Neural cell (in vitro differentiated cells): ENCODE measurements at regions not wholly inside any gene's neighbourhood (a gene's known extent, or its start where the extent isn't known, plus 50 kb on each side); places are given as distances from the start of the nearest gene placed in this dataset.

ENCODE experiments used
- H2AFZ ChIP-seq: fragments of 200-600, 300-800 bp; sonication (generic), shearing (Covaris generic); 2 replicates; pipeline ENCODE4 v1.6.0; 2014; ENCODE audit warnings: low read depth, mild to moderate bottlenecking, antibody characterized with exemption, low read length, moderate library complexity
- H3F3A ChIP-seq: fragments of 200-600 bp; shearing (Covaris generic); 2 replicates; pipeline ENCODE4 v1.6.1; 2016; ENCODE audit warnings: mild to moderate bottlenecking, moderate library complexity, mixed read lengths, antibody characterized with exemption, low read length; ENCODE audit not compliant: insufficient read depth, poor library complexity, severe bottlenecking
- H3K27ac ChIP-seq: fragments of 200-600, 300-800 bp; sonication (generic), shearing (Covaris generic); 2 replicates; pipeline ENCODE4 v1.5.1; 2014; ENCODE audit warnings: mild to moderate bottlenecking, low read length, moderate library complexity
- H3K27me3 ChIP-seq: fragments of 300-800, 200-600 bp; sonication (generic), shearing (Covaris generic); 2 replicates; pipeline ENCODE4 v1.6.0; 2014; ENCODE audit warnings: mild to moderate bottlenecking, low read depth, low read length, moderate library complexity; ENCODE audit not compliant: insufficient read depth
- H3K36me3 ChIP-seq: fragments of 300-800, 200-600 bp; sonication (generic), shearing (Covaris generic); 2 replicates; pipeline ENCODE4 v1.5.1; 2014; ENCODE audit warnings: mild to moderate bottlenecking, antibody characterized with exemption, low read length, moderate library complexity; ENCODE audit not compliant: insufficient read depth
- H3K4me2 ChIP-seq: fragments of 300-800, 200-600 bp; sonication (generic), shearing (Covaris generic); 2 replicates; pipeline ENCODE4 v1.6.0; 2014; ENCODE audit warnings: mild to moderate bottlenecking, low read length
- H3K4me3 ChIP-seq: fragments of 300-800, 200-600 bp; sonication (generic), shearing (Covaris generic); 2 replicates; pipeline ENCODE4 v1.5.1; 2014; ENCODE audit warnings: mild to moderate bottlenecking, low read length, moderate library complexity
- H3K79me2 ChIP-seq: fragments of 200-600 bp; shearing (Covaris generic); replicated peaks from 2 replicates; pipeline ENCODE4 v1.6.0; 2014; ENCODE audit warnings: mild to moderate bottlenecking, low read length, moderate library complexity; ENCODE audit not compliant: insufficient read depth
- H3K9ac ChIP-seq: fragments of 300-800, 200-600 bp; sonication (generic), shearing (Covaris generic); 2 replicates; pipeline ENCODE4 v1.6.1; 2016; ENCODE audit warnings: mild to moderate bottlenecking, low read length, mixed read lengths
- H3K9me2 ChIP-seq: fragments of 200-600 bp; shearing (Covaris generic); 2 replicates; pipeline ENCODE4 v1.6.1; 2016; ENCODE audit warnings: mild to moderate bottlenecking, low read length, mixed read lengths; ENCODE audit not compliant: insufficient read depth
- H3K9me3 ChIP-seq: fragments of 200-600, 300-800 bp; sonication (generic), shearing (Covaris generic); 2 replicates; pipeline ENCODE4 v1.6.1; 2016; ENCODE audit warnings: mild to moderate bottlenecking, mixed run types, low read length, moderate library complexity, mixed read lengths
- H4K20me1 ChIP-seq: fragments of 200-600 bp; shearing (Covaris generic); 2 replicates; pipeline ENCODE4 v1.6.1; 2016; ENCODE audit warnings: mild to moderate bottlenecking, mixed run types; ENCODE audit not compliant: insufficient read depth
- CTCF ChIP-seq: fragments of 450-650 bp; IDR thresholded peaks from 2 replicates; pipeline ENCODE4 v1.5.1; 2014; ENCODE audit warnings: antibody characterized with exemption, mild to moderate bottlenecking, moderate library complexity; ENCODE audit not compliant: poor library complexity, severe bottlenecking
- EP300 ChIP-seq: fragments of 450-650 bp; conservative IDR thresholded peaks from 2 replicates; pipeline ENCODE4 v1.6.1; 2014; ENCODE audit warnings: antibody characterized with exemption, mild to moderate bottlenecking, moderate library complexity; ENCODE audit not compliant: poor library complexity, severe bottlenecking
- EZH2 ChIP-seq: fragments of 200-600, 300-800 bp; shearing (Covaris generic), sonication (generic); IDR thresholded peaks from 2 replicates; pipeline ENCODE4 v1.6.1; 2014; ENCODE audit warnings: antibody characterized with exemption, low read length, borderline replicate concordance, mild to moderate bottlenecking; ENCODE audit not compliant: insufficient read depth, poor library complexity, severe bottlenecking
- MXI1 ChIP-seq: fragments of 450-650 bp; conservative IDR thresholded peaks from 2 replicates; pipeline ENCODE4 v1.6.1; 2014; ENCODE audit warnings: antibody characterized with exemption, mild to moderate bottlenecking; ENCODE audit not compliant: poor library complexity, severe bottlenecking
- POLR2AphosphoS5 ChIP-seq: IDR thresholded peaks from 2 replicates; pipeline ENCODE4 v1.6.1; 2012
- RAD21 ChIP-seq: fragments of 450-650 bp; conservative IDR thresholded peaks from 2 replicates; pipeline ENCODE4 v1.6.1; 2014; ENCODE audit warnings: antibody characterized with exemption, mild to moderate bottlenecking, moderate library complexity
- REST ChIP-seq: IDR thresholded peaks from 2 replicates; pipeline ENCODE4 v1.6.1; 2012; ENCODE audit warnings: borderline replicate concordance
- SMC3 ChIP-seq: fragments of 450-650 bp; conservative IDR thresholded peaks from 2 replicates; pipeline ENCODE4 v1.6.1; 2014; ENCODE audit warnings: antibody characterized with exemption, mild to moderate bottlenecking, moderate library complexity; ENCODE audit not compliant: poor library complexity
- TAF1 ChIP-seq: IDR thresholded peaks from 2 replicates; pipeline ENCODE4 v1.6.1; 2012; ENCODE audit warnings: low read depth

- no peak overlapping the region for H3K9ac ChIP-seq
- no peaks in the 10 kb centered on the region for H3K79me2 ChIP-seq
- no peaks in the 10 kb centered on the region for H3K9me2 ChIP-seq
- H3K36me3 ChIP-seq = no peaks in the 10 kb centered on the region
- no peak overlapping the region for H3K27ac ChIP-seq
- no peak overlapping the region for H2AFZ ChIP-seq
- H3F3A ChIP-seq = no peaks in the 10 kb centered on the region
- TF ChIP-seq POLR2AphosphoS5 = no peak
- no peak for TF ChIP-seq TAF1
- TF ChIP-seq RAD21 = no peak
- TF ChIP-seq EZH2 = no peak
- no peak for TF ChIP-seq SMC3
- no peak for TF ChIP-seq REST
- TF ChIP-seq EP300 = no peak
- TF ChIP-seq CTCF = no peak
- TF ChIP-seq MXI1 = no peak
- H3K27me3 ChIP-seq = no peaks in the 10 kb centered on the region
- no peaks in the 10 kb centered on the region for H3K9me3 ChIP-seq
- H4K20me1 ChIP-seq = no peaks in the 10 kb centered on the region
- no peak overlapping the region for H3K4me2 ChIP-seq
- H3K4me3 ChIP-seq = no peak overlapping the region
These were observed 241.7 kb upstream of the HSFY2 start for GRCh38 chrY:19015213-19015612.

- no peak overlapping the region for H3K4me2 ChIP-seq
- H3K4me3 ChIP-seq = no peak overlapping the region
- no peaks in the 10 kb centered on the region for H3K9me2 ChIP-seq
- no peaks in the 10 kb centered on the region for H4K20me1 ChIP-seq
- H3K27ac ChIP-seq = no peak overlapping the region
- H2AFZ ChIP-seq = no peak overlapping the region
- H3K27me3 ChIP-seq = no peaks in the 10 kb centered on the region
- no peaks in the 10 kb centered on the region for H3K36me3 ChIP-seq
- no peaks in the 10 kb centered on the region for H3K9me3 ChIP-seq
- TF ChIP-seq CTCF (no peak), POLR2AphosphoS5 (no peak), REST (no peak), SMC3 (no peak), MXI1 (no peak), RAD21 (no peak), EZH2 (no peak), EP300 (no peak), TAF1 (no peak)
- no peak overlapping the region for H3K9ac ChIP-seq
- no peaks in the 10 kb centered on the region for H3F3A ChIP-seq
- H3K79me2 ChIP-seq = no peaks in the 10 kb centered on the region
These were observed 239.4 kb upstream of the HSFY2 start for GRCh38 chrY:19012985-19013384.
